ENCODE measurements at regions not wholly inside any gene's neighbourhood (a gene's known extent, or its start where the extent isn't known, plus 50 kb on each side); places are given as distances from the start of the nearest gene placed in this dataset.
"Not testable (repeated sequence)": the region's sequence is repeated elsewhere in the genome, so short reads cannot be mapped to it uniquely, and the experiment has no call there.

- DNase-seq = no peak
These were observed 337.5 kb downstream of the EPHA7 start for GRCh38 chr6:93081901-93082300.

GRCh38 chr6:93079061-93079460 is 340.3 kb downstream of the EPHA7 start:
- no peak for DNase-seq

- DNase-seq = no peak
These were observed 345.5 kb downstream of the EPHA7 start for GRCh38 chr6:93073811-93074210.

GRCh38 chr6:93069856-93070255 is 349.5 kb downstream of the EPHA7 start:
- no peak for DNase-seq

GRCh38 chr6:93059911-93060310 is 359.4 kb downstream of the EPHA7 start:
- DNase-seq = no peak

GRCh38 chr6:93057584-93057983 is 361.8 kb downstream of the EPHA7 start:
- DNase-seq = no peak

GRCh38 chr6:93048381-93048780 is 371.0 kb downstream of the EPHA7 start:
- no peak for DNase-seq

GRCh38 chr6:93047033-93047432 is 372.3 kb downstream of the EPHA7 start:
- no peak for DNase-seq

GRCh38 chr6:93045156-93045555 is 374.2 kb downstream of the EPHA7 start:
- no peak for DNase-seq

GRCh38 chr6:93040375-93040774 is 379.0 kb downstream of the EPHA7 start:
- no peak for DNase-seq

GRCh38 chr6:93036835-93037234 is 382.5 kb downstream of the EPHA7 start:
- no peak for DNase-seq

- no peak for DNase-seq
These were observed 383.6 kb downstream of the EPHA7 start for GRCh38 chr6:93035756-93036155.

- no peak for DNase-seq
These were observed 398.0 kb downstream of the EPHA7 start for GRCh38 chr6:93021235-93021915.

- no peak for DNase-seq
These were observed 401.7 kb downstream of the EPHA7 start for GRCh38 chr6:93017626-93018025.

GRCh38 chr6:93017213-93017612 is 402.1 kb downstream of the EPHA7 start:
- DNase-seq = no peak

- DNase-seq = no peak
These were observed 406.3 kb downstream of the EPHA7 start for GRCh38 chr6:93013054-93013453.

GRCh38 chr6:93008375-93008774 is 411.0 kb downstream of the EPHA7 start:
- DNase-seq = no peak

GRCh38 chr6:92989656-92990055 is 429.7 kb downstream of the EPHA7 start:
- no peak for DNase-seq

- DNase-seq = no peak
These were observed 440.1 kb downstream of the EPHA7 start for GRCh38 chr6:92979281-92979680.

GRCh38 chr6:92977018-92977417 is 442.3 kb downstream of the EPHA7 start:
- DNase-seq = no peak

- no peak for DNase-seq
These were observed 452.0 kb downstream of the EPHA7 start for GRCh38 chr6:92967362-92967761.

GRCh38 chr6:92962846-92963245 is 456.5 kb downstream of the EPHA7 start:
- DNase-seq = no peak

GRCh38 chr6:92952111-92952510 is 467.2 kb downstream of the EPHA7 start:
- not testable (repeated sequence) for DNase-seq

GRCh38 chr6:92945799-92946198 is 473.6 kb downstream of the EPHA7 start:
- no peak for DNase-seq

- no peak for DNase-seq
These were observed 475.2 kb downstream of the EPHA7 start for GRCh38 chr6:92944132-92944531.

Data from activated CD4-positive, alpha-beta T cell treated with anti-CD3 and anti-CD28 coated beads, Interleukin-2, amount 50 U/mL, for 4 hours (primary cell).